Fibroblast of lung (primary cell): ENCODE measurements at regions not wholly inside any gene's neighbourhood (a gene's known extent, or its start where the extent isn't known, plus 50 kb on each side); places are given as distances from the start of the nearest gene placed in this dataset.

Source experiments
- EZH2 ChIP-seq: IDR thresholded peaks from 2 replicates; pipeline ENCODE4 v1.5.1; 2012; ENCODE audit warnings: low read length, control low read depth, mild to moderate bottlenecking; ENCODE audit errors: missing control alignments
- TF ChIP-seq, protein P1 (sequence below), 2 donors: IDR thresholded peaks in 1 of 2; conservative IDR thresholded peaks in 1 of 2; 1 replicate in 1 of 2; 2 replicates in 1 of 2; pipeline ENCODE4 v1.5.1; 2011 to 2012; ENCODE audit warnings: low read length in 2 of 2, control low read depth in 1 of 2, inconsistent platforms in 1 of 2, low read depth in 1 of 2, mild to moderate bottlenecking in 1 of 2

DNA sequence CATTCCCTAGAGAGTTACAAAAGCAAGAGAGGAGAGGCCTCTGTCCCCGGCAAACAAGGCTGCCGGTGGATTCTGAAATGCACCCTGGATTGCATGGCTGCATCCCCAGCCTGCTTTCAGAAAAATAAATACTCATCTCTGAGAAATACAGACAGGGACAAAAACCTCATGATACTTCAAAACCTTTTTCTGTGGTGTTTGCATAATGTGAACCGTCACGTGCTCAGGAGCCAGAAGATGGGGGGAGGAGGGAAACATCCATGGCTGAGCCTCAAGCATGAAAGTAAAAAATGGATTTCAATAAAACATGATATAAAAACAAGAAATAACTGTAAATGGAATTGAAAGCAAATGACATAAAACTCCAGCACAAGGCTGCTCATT, 198.5 kb upstream of the NCAM1 start:
- TF ChIP-seq EZH2 = no peak
- TF ChIP-seq, protein P1, sequence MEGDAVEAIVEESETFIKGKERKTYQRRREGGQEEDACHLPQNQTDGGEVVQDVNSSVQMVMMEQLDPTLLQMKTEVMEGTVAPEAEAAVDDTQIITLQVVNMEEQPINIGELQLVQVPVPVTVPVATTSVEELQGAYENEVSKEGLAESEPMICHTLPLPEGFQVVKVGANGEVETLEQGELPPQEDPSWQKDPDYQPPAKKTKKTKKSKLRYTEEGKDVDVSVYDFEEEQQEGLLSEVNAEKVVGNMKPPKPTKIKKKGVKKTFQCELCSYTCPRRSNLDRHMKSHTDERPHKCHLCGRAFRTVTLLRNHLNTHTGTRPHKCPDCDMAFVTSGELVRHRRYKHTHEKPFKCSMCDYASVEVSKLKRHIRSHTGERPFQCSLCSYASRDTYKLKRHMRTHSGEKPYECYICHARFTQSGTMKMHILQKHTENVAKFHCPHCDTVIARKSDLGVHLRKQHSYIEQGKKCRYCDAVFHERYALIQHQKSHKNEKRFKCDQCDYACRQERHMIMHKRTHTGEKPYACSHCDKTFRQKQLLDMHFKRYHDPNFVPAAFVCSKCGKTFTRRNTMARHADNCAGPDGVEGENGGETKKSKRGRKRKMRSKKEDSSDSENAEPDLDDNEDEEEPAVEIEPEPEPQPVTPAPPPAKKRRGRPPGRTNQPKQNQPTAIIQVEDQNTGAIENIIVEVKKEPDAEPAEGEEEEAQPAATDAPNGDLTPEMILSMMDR (conservative IDR thresholded peaks at IDR 0.05 in 1 of 2, IDR thresholded peaks at IDR 0.05 in 1 of 2; ENCODE audit: low read depth in 1 of 2, low read length in 2 of 2) = no peak
